SK-N-MC (cell line): ENCODE measurements at regions not wholly inside any gene's neighbourhood (a gene's known extent, or its start where the extent isn't known, plus 50 kb on each side); places are given as distances from the start of the nearest gene placed in this dataset.

Source experiments
- EZH2 ChIP-seq: fragments of 200-600 bp; sonication (generic); IDR thresholded peaks from one replicate; pipeline ENCODE4 v1.6.1; 2017; ENCODE audit warnings: antibody characterized with exemption
- FOXP2 ChIP-seq: optimal IDR thresholded peaks from 2 replicates; pipeline ENCODE3; 2011; ENCODE audit warnings: mild to moderate bottlenecking, moderate library complexity; ENCODE audit not compliant: insufficient read depth; ENCODE audit errors: extremely low read length, control extremely low read depth
- POLR2AphosphoS5 ChIP-seq: IDR thresholded peaks from 2 replicates; pipeline ENCODE4 v1.6.1; 2012; ENCODE audit warnings: mild to moderate bottlenecking, low read depth, low read length, borderline replicate concordance

GRCh38 chr2:51812138-51812866, 780.4 kb upstream of the NRXN1 start:
- TF ChIP-seq POLR2AphosphoS5 = no peak
- TF ChIP-seq EZH2 = no peak
- no peak for TF ChIP-seq FOXP2
